IMR-90 (cell line): ENCODE measurements at regions not wholly inside any gene's neighbourhood (a gene's known extent, or its start where the extent isn't known, plus 50 kb on each side); places are given as distances from the start of the nearest gene placed in this dataset.

ENCODE experiments used
- ATAC-seq: fragments of 200-7000 bp; cut with Tn5 transposase; 2 replicates; pipeline ENCODE4 v1.9.1; 2020; ENCODE audit warnings: low read depth, mild to moderate bottlenecking, moderate library complexity
- BruUV-seq: library from RNA; stranded (reverse); fragments of 400-500 nt; replicated peaks from 2 replicates; lab custom pipeline; 2021; lab: Mats Ljungman, UMichigan
- CTCF ChIA-PET: fragments of 300-600 bp; formaldehyde crosslinking; extraction: SDS; loops from one replicate; lab custom pipeline; 2021; ENCODE audit warnings: antibody characterized with exemption; lab: Yijun Ruan, JAX
- POLR2A ChIA-PET: fragments of 300-600 bp; sonication (Branson Sonifier 250); formaldehyde crosslinking; loops from one replicate; lab custom pipeline; 2022; ENCODE audit warnings: antibody characterized with exemption; ENCODE audit not compliant: unreplicated experiment; lab: Charles Lee
- DNase-seq: peaks from one replicate; pipeline ENCODE4 v3.0.0; 2013
- H2AFZ ChIP-seq: replicated peaks from 2 replicates; pipeline ENCODE3; 2013; ENCODE audit warnings: low read length, mild to moderate bottlenecking; ENCODE audit not compliant: poor library complexity
- H2AK5ac ChIP-seq: 2 replicates; pipeline ENCODE4 v1.6.1; 2013; ENCODE audit warnings: low read depth, low read length, inconsistent platforms
- H2AK9ac ChIP-seq: replicated peaks from 2 replicates; pipeline ENCODE3; 2013; ENCODE audit warnings: mild to moderate bottlenecking, low read depth, low read length, moderate library complexity; ENCODE audit not compliant: poor library complexity
- H2BK120ac ChIP-seq: 2 replicates; pipeline ENCODE4 v1.6.1; 2013; ENCODE audit warnings: low read depth, low read length, inconsistent platforms
- H2BK15ac ChIP-seq: 3 replicates; pipeline ENCODE4 v1.6.1; 2013; ENCODE audit warnings: low read depth, low read length, inconsistent platforms
- H2BK20ac ChIP-seq: 2 replicates; pipeline ENCODE4 v1.6.1; 2013; ENCODE audit warnings: low read depth, mild to moderate bottlenecking, inconsistent platforms, low read length, moderate library complexity
- H2BK5ac ChIP-seq: 2 replicates; pipeline ENCODE4 v1.6.1; 2013; ENCODE audit warnings: mild to moderate bottlenecking, low read depth, low read length, inconsistent platforms; ENCODE audit not compliant: poor library complexity, severe bottlenecking
- H3K14ac ChIP-seq: replicated peaks from 2 replicates; pipeline ENCODE4 v1.6.1; 2013; ENCODE audit warnings: low read depth, low read length, inconsistent platforms
- H3K18ac ChIP-seq: 2 replicates; pipeline ENCODE4 v1.6.1; 2013; ENCODE audit warnings: low read depth, low read length, control low read depth
- H3K23ac ChIP-seq: 2 replicates; pipeline ENCODE4 v1.6.1; 2013; ENCODE audit warnings: low read depth, low read length, inconsistent platforms
- H3K27ac ChIP-seq: 2 replicates; pipeline ENCODE4 v1.5.1; 2013; ENCODE audit warnings: mild to moderate bottlenecking, control low read depth, low read length; ENCODE audit not compliant: insufficient read depth
- H3K27me3 ChIP-seq: 2 replicates; pipeline ENCODE4 v1.6.1; 2013; ENCODE audit warnings: low read length; ENCODE audit not compliant: control insufficient read depth, insufficient read depth
- H3K36me3 ChIP-seq: 2 replicates; pipeline ENCODE4 v1.6.1; 2013; ENCODE audit warnings: low read length, mixed read lengths; ENCODE audit not compliant: control insufficient read depth, insufficient read depth
- H3K4ac ChIP-seq: 2 replicates; pipeline ENCODE4 v1.6.1; 2013; ENCODE audit warnings: low read depth, low read length, inconsistent platforms
- H3K4me1 ChIP-seq: 2 replicates; pipeline ENCODE4 v1.6.1; 2013; ENCODE audit warnings: low read length, mixed read lengths; ENCODE audit not compliant: control insufficient read depth, insufficient read depth
- H3K4me2 ChIP-seq: 2 replicates; pipeline ENCODE4 v1.6.1; 2013; ENCODE audit warnings: low read depth, mild to moderate bottlenecking, control low read depth, low read length, moderate library complexity
- H3K4me3 ChIP-seq: 2 replicates; pipeline ENCODE4 v1.5.1; 2013; ENCODE audit warnings: low read depth, mild to moderate bottlenecking, control low read depth, low read length, moderate library complexity; ENCODE audit not compliant: insufficient read depth
- H3K56ac ChIP-seq: 2 replicates; pipeline ENCODE4 v1.6.1; 2013; ENCODE audit warnings: low read length, inconsistent platforms; ENCODE audit not compliant: insufficient read depth; ENCODE audit errors: extremely low read depth
- H3K79me1 ChIP-seq, 2 experiments: 2 replicates each; pipeline ENCODE4 v1.6.1; 2013; ENCODE audit warnings: low read length in 2 of 2, inconsistent platforms in 1 of 2, low read depth in 1 of 2
- H3K9ac ChIP-seq: 2 replicates; pipeline ENCODE4 v1.6.1; 2013; ENCODE audit warnings: low read depth, low read length, control low read depth
- H3K9me1 ChIP-seq: 2 replicates; pipeline ENCODE4 v1.6.1; 2013; ENCODE audit warnings: low read length, inconsistent platforms; ENCODE audit not compliant: insufficient read depth
- H3K9me3 ChIP-seq: 2 replicates; pipeline ENCODE4 v1.6.1; 2013; ENCODE audit warnings: low read length; ENCODE audit not compliant: control insufficient read depth, insufficient read depth
- H4K20me1 ChIP-seq: 2 replicates; pipeline ENCODE4 v1.6.1; 2013; ENCODE audit warnings: low read length, inconsistent platforms; ENCODE audit not compliant: insufficient read depth
- H4K5ac ChIP-seq: 2 replicates; pipeline ENCODE4 v1.6.1; 2013; ENCODE audit warnings: mild to moderate bottlenecking, low read depth, low read length, control low read depth
- H4K8ac ChIP-seq, 2 experiments: 2 replicates each; pipeline ENCODE4 v1.6.1; 2013; ENCODE audit warnings: low read depth in 2 of 2, low read length in 2 of 2, control low read depth in 1 of 2, inconsistent platforms in 1 of 2
- H4K91ac ChIP-seq: 2 replicates; pipeline ENCODE4 v1.6.1; 2013; ENCODE audit warnings: low read depth, low read length, inconsistent platforms; ENCODE audit not compliant: insufficient read depth
- FOS ChIP-seq: fragments of 150-350 bp; IDR thresholded peaks from 2 replicates; pipeline ENCODE4 v1.6.1; 2016; ENCODE audit warnings: low read depth, low read length
- POLR2A ChIP-seq: IDR thresholded peaks from 2 replicates; pipeline ENCODE4 v1.6.1; 2012; ENCODE audit warnings: mild to moderate bottlenecking, low read depth, low read length
- WGBS, 2 experiments: methylation state at CpG; one replicate each; pipeline versions ENCODE4 v1.1.5 to v1.1.7; 2013; ENCODE audit warnings: missing lambda C conversion rate in 2 of 2; ENCODE audit not compliant: insufficient read length in 1 of 2; ENCODE audit errors: extremely low coverage in 2 of 2; 5-methylcytosine and 5-hydroxymethylcytosine counted together
- dilution Hi-C: fragments of 300-500 bp; cut with HindIII; formaldehyde crosslinking; loops from one replicate; pipeline ENCODE4 v1.14.3; 2018; ENCODE audit warnings: low sequenced_read_pairs; ENCODE audit not compliant: unreplicated experiment
- in situ Hi-C: fragments of 300-500 bp; cut with MboI; formaldehyde crosslinking; loops from 3 replicates; pipeline ENCODE4 v1.14.3; 2019; ENCODE audit warnings: low sequenced_read_pairs, inconsistent platforms, mixed read lengths
- intact Hi-C: fragments of 100-400 bp; cut with micrococcal nuclease; formaldehyde crosslinking; loops from 2 replicates; pipeline ENCODE4 v1.10.0; 2022
- TF ChIP-seq, protein P1 (sequence below): fragments of 150-350 bp; IDR thresholded peaks from 2 replicates; pipeline ENCODE4 v1.6.1; 2016; ENCODE audit warnings: low read depth, mild to moderate bottlenecking, low read length, moderate library complexity, borderline replicate concordance

DNA sequence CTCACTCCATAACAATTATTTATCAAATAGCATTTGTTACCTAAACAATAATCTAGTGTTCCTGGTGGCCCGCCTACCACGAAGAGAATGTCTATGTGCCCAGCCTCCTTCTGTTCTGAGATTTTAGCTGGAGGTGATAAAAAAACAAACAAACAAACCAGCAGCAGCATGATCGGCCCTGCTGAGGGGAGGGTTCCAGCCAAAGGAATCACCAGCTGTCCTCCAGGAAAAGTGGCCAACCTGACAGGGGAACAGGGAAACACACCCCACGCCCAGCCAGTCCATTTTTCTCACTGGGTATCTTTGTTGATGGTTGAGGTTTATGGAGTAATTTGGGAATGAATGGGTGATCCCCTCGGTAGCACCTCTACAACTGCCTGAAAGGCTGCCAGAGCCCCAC, 203.0 kb upstream of the DYNLRB2 start:
- Histone ChIP-seq H2BK20ac (no peak overlapping the region), H4K91ac (no peak overlapping the region), H4K20me1 (no peaks in the 10 kb centered on the region), H4K8ac (no peak overlapping the region), H2BK15ac (no peak overlapping the region), H3K36me3 (no peaks in the 10 kb centered on the region), H3K23ac (no peak overlapping the region), H3K56ac (no peak overlapping the region), H3K27ac (no peak overlapping the region), H4K5ac (no peak overlapping the region), H3K14ac (no peak overlapping the region), H2AK5ac (no peak overlapping the region), H3K4ac (no peak overlapping the region), H3K9me1 (no peaks in the 10 kb centered on the region), H2AFZ (no peak overlapping the region), H3K18ac (no peak overlapping the region), H3K9ac (no peak overlapping the region), H3K79me1 (no peaks in the 10 kb centered on the region), H2AK9ac (no peak overlapping the region), H3K4me3 (no peak overlapping the region), H3K27me3 (peaks cover 7% of the 10 kb centered on the region), H3K4me2 (no peak overlapping the region), H2BK5ac (no peak overlapping the region), H3K4me1 (no peaks in the 10 kb centered on the region), H2BK120ac (no peak overlapping the region), H3K9me3 (no peaks in the 10 kb centered on the region)
- no CpG with 5 or more reads among the region's 5 CpGs for WGBS, 2 experiments
- intact Hi-C loops: no loop called here
- DNase-seq (no peak), ATAC-seq (no peak)
- BruUV-seq: no TSS peak
- in situ Hi-C loops: no loop called here
- dilution Hi-C loops: no loop called here
- no peak for TF ChIP-seq FOS
- TF ChIP-seq POLR2A: no peak
- TF ChIP-seq, protein P1, sequence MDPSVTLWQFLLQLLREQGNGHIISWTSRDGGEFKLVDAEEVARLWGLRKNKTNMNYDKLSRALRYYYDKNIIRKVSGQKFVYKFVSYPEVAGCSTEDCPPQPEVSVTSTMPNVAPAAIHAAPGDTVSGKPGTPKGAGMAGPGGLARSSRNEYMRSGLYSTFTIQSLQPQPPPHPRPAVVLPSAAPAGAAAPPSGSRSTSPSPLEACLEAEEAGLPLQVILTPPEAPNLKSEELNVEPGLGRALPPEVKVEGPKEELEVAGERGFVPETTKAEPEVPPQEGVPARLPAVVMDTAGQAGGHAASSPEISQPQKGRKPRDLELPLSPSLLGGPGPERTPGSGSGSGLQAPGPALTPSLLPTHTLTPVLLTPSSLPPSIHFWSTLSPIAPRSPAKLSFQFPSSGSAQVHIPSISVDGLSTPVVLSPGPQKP: no peak
- ChIA-PET POLR2A (no interaction called here), CTCF (no interaction called here)
